ENCODE measurements at regions not wholly inside any gene's neighbourhood (a gene's known extent, or its start where the extent isn't known, plus 50 kb on each side); places are given as distances from the start of the nearest gene placed in this dataset.

DNA sequence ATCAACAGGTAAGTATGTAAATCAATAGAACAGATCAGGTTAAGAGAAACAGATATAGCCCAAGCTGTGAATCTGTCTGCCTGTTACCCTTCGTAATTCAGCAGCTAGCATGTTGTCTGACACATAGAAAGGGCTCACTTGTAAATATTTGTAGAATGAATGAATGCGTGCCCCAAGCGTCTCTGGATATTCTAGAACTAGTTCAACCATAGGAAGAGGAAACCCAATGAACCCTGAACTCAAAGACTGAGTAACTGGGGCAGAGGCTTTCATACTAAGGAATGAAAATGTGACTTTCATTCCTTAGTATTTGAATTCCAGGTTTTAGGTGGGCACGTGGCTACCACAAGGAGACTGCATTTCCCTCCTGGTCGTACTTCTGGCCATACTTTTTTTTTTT lies 60.1 kb upstream of the SMYD2 start:
- Histone ChIP-seq H3K9me3 (no peaks in the 10 kb centered on the region), H3K27me3 (no peaks in the 10 kb centered on the region), H3K4me1 (no peaks in the 10 kb centered on the region), H3K4me3 (no peak overlapping the region), H3K27ac (no peak overlapping the region), H3K36me3 (no peaks in the 10 kb centered on the region)
- TF ChIP-seq, protein P1, sequence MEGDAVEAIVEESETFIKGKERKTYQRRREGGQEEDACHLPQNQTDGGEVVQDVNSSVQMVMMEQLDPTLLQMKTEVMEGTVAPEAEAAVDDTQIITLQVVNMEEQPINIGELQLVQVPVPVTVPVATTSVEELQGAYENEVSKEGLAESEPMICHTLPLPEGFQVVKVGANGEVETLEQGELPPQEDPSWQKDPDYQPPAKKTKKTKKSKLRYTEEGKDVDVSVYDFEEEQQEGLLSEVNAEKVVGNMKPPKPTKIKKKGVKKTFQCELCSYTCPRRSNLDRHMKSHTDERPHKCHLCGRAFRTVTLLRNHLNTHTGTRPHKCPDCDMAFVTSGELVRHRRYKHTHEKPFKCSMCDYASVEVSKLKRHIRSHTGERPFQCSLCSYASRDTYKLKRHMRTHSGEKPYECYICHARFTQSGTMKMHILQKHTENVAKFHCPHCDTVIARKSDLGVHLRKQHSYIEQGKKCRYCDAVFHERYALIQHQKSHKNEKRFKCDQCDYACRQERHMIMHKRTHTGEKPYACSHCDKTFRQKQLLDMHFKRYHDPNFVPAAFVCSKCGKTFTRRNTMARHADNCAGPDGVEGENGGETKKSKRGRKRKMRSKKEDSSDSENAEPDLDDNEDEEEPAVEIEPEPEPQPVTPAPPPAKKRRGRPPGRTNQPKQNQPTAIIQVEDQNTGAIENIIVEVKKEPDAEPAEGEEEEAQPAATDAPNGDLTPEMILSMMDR (IDR thresholded peaks at IDR 0.05), result no peak
- no peak for TF ChIP-seq POLR2A (IDR thresholded peaks at IDR 0.05)
- no peak for DNase-seq
- intact Hi-C loops (cut with DNase I; ENCODE audit: low total_unique reads), result no loop called here

DNA sequence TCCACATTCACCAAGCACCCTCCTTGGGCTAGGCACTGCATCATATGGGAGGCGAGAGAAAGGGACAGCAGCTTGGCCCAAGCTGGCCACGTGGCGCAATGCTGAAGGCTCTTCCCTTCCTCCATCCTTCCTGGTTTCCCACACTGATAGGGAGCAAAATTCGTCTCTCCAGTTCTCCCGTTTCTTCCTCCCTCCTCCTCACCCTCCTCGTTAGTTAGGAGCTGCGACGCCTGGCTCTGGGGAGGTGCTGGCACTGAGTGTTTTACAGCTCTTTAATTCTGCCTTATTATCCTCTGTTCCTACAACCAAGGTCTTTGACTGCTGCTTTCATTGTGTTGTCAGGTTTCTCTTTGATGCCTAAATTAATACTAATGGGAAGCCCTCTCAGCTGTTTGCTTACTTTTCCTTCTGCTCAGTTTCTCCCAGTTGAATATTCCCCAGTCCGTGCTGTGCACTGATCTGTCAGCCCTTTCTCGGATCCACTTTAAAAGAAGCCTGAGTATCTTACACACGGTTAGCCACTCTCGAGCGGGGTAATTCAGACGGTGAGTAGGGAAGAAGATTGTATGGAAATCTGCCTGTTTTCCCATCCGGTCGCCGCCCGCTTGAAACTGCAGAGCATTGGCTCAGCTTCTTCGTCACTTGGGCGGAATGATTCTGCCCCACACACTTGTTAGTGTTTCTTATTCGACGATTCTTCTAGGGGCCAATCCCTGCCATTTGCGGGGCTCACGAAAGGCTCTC lies 56.2 kb upstream of the SMYD2 start:
- DNase-seq, result no peak
- TF ChIP-seq POLR2A (IDR thresholded peaks at IDR 0.05), result no peak
- TF ChIP-seq, protein P1 (IDR thresholded peaks at IDR 0.05), result no peak
- intact Hi-C loops (cut with DNase I; ENCODE audit: low total_unique reads), result no loop called here
- no peak overlapping the region for H3K4me3 ChIP-seq
- H3K36me3 ChIP-seq, result no peaks in the 10 kb centered on the region
- no peaks in the 10 kb centered on the region for H3K4me1 ChIP-seq
- no peaks in the 10 kb centered on the region for H3K9me3 ChIP-seq
- no peaks in the 10 kb centered on the region for H3K27me3 ChIP-seq
- no peak overlapping the region for H3K27ac ChIP-seq

DNA sequence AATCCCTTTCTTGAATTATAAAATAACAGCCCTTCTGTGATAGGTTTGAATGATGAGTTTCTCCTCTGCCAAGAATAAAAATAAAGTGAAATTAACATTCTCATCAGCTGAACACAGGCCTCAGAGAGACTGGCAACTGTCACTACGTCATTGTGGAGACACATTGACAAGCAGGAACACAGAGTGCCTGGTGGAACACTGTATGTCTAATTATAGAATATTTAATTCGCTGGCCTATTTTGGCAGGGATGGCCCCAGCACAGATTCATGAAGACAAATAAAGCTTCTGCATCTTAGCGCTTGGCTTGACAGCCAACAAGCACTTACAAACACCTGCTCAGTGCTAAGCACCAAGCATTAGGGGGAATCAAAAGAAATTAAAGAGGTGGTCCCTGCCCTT lies 52.0 kb upstream of the SMYD2 start:
- Histone ChIP-seq H3K27me3 (no peaks in the 10 kb centered on the region), H3K9me3 (no peaks in the 10 kb centered on the region), H3K36me3 (no peaks in the 10 kb centered on the region), H3K4me1 (no peaks in the 10 kb centered on the region), H3K27ac (no peak overlapping the region), H3K4me3 (no peak overlapping the region)
- intact Hi-C loops (cut with DNase I; ENCODE audit: low total_unique reads), result no loop called here
- DNase-seq, result no peak
- TF ChIP-seq, protein P1 (IDR thresholded peaks at IDR 0.05), result no peak
- no peak for TF ChIP-seq POLR2A (IDR thresholded peaks at IDR 0.05)

DNA sequence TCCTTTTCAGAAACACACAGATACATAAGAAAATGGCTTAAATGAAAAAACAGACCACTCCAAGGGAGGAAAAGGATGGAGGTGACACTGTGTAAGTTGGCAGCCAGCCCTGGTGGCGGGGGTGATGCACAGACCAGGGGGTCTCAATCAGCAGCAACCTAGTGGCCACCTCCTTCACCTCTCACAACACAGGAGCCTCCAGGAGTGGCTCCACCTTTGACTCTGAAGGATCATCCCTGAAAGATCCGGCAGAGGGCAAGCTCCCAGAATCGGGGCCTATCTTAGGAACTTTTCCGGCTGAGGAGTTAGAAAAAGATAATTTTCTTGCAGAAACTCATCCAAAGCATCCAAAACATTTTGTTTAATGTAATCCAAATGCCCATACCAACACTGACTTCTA lies 51.2 kb upstream of the SMYD2 start:
- no peak for DNase-seq
- no peaks in the 10 kb centered on the region for H3K27me3 ChIP-seq
- no peaks in the 10 kb centered on the region for H3K36me3 ChIP-seq
- H3K9me3 ChIP-seq, result no peaks in the 10 kb centered on the region
- no peak overlapping the region for H3K27ac ChIP-seq
- H3K4me1 ChIP-seq, result no peaks in the 10 kb centered on the region
- intact Hi-C loops (cut with DNase I; ENCODE audit: low total_unique reads), result no loop called here
- TF ChIP-seq POLR2A (IDR thresholded peaks at IDR 0.05), result no peak
- TF ChIP-seq, protein P1 (IDR thresholded peaks at IDR 0.05), result no peak
- H3K4me3 ChIP-seq, result no peak overlapping the region

All from uterus (tissue), 3 donors.